ENCODE measurements at regions not wholly inside any gene's neighbourhood (a gene's known extent, or its start where the extent isn't known, plus 50 kb on each side); places are given as distances from the start of the nearest gene placed in this dataset.

- Histone ChIP-seq H3K9me3 (ENCODE audit: control insufficient read depth, low read length) (no peaks in the 10 kb centered on the region), H3K27me3 (ENCODE audit: control insufficient read depth, insufficient read depth) (no peaks in the 10 kb centered on the region), H3K4me3 (ENCODE audit: low read length) (no peak overlapping the region), H3K27ac (ENCODE audit: low read length) (no peak overlapping the region), H3K4me1 (ENCODE audit: control insufficient read depth, insufficient read depth, low read length) (no peaks in the 10 kb centered on the region)
- ATAC-seq (no peak), DNase-seq (no peak)
- intact Hi-C loops (cut with DNase I): no loop called here
- WGBS: 98% methylated on average over 3 of the region's 3 CpGs
Observed at GRCh38 chr4:4675051-4675581, 133.3 kb upstream of the STX18 start.

GRCh38 chr4:4673070-4673469 is 131.2 kb upstream of the STX18 start:
- Histone ChIP-seq H3K4me1 (ENCODE audit: control insufficient read depth, insufficient read depth, low read length) (no peaks in the 10 kb centered on the region), H3K4me3 (ENCODE audit: low read length) (no peak overlapping the region), H3K9me3 (ENCODE audit: control insufficient read depth, low read length) (no peaks in the 10 kb centered on the region), H3K27me3 (ENCODE audit: control insufficient read depth, insufficient read depth) (no peaks in the 10 kb centered on the region), H3K27ac (ENCODE audit: low read length) (no peak overlapping the region)
- peak; percentile 33 to 65 (median 45) for DNase-seq
- intact Hi-C loops (cut with DNase I): no loop called here
- peak; percentile 65 to 77 for ATAC-seq
- WGBS: 39% methylated on average over 19 of the region's 19 CpGs

- intact Hi-C loops (cut with DNase I): no loop called here
- Histone ChIP-seq H3K27me3 (ENCODE audit: control insufficient read depth, insufficient read depth) (no peaks in the 10 kb centered on the region), H3K27ac (ENCODE audit: low read length) (peak overlapping the region; percentile 31), H3K4me1 (ENCODE audit: control insufficient read depth, insufficient read depth, low read length) (peaks cover under 1% of the 10 kb centered on the region), H3K9me3 (ENCODE audit: control insufficient read depth, low read length) (no peaks in the 10 kb centered on the region), H3K4me3 (ENCODE audit: low read length) (no peak overlapping the region)
- DNase-seq (peak in 1 of 3 donors; percentile 51), ATAC-seq (peak; percentile 70 to 85)
- 49% methylated on average over 8 of the region's 8 CpGs for WGBS
Observed at GRCh38 chr4:4672402-4672801, 130.6 kb upstream of the STX18 start.

- DNase-seq: no peak
- no peak overlapping the region for H3K4me3 ChIP-seq (ENCODE audit: low read length)
- no peaks in the 10 kb centered on the region for H3K27me3 ChIP-seq (ENCODE audit: control insufficient read depth, insufficient read depth)
- intact Hi-C loops (cut with DNase I): no loop called here
- H3K4me1 ChIP-seq (ENCODE audit: control insufficient read depth, insufficient read depth, low read length): peaks cover 5% of the 10 kb centered on the region
- peak in 1 of 2 donors; percentile 18 for ATAC-seq
- H3K27ac ChIP-seq (ENCODE audit: low read length): no peak overlapping the region
- WGBS: 61% methylated on average over 5 of the region's 5 CpGs
- H3K9me3 ChIP-seq (ENCODE audit: control insufficient read depth, low read length): no peaks in the 10 kb centered on the region
Observed at GRCh38 chr4:4671774-4672349, 130.0 kb upstream of the STX18 start.

GRCh38 chr4:4670869-4671268 is 129.0 kb upstream of the STX18 start:
- no peaks in the 10 kb centered on the region for H3K27me3 ChIP-seq (ENCODE audit: control insufficient read depth, insufficient read depth)
- ATAC-seq: no peak
- no peaks in the 10 kb centered on the region for H3K9me3 ChIP-seq (ENCODE audit: control insufficient read depth, low read length)
- intact Hi-C loops (cut with DNase I): no loop called here
- H3K27ac ChIP-seq (ENCODE audit: low read length): no peak overlapping the region
- no peak for DNase-seq
- WGBS: 85% methylated on average over 5 of the region's 5 CpGs
- peaks cover 5% of the 10 kb centered on the region for H3K4me1 ChIP-seq (ENCODE audit: control insufficient read depth, insufficient read depth, low read length)
- H3K4me3 ChIP-seq (ENCODE audit: low read length): no peak overlapping the region

- Histone ChIP-seq H3K27me3 (ENCODE audit: control insufficient read depth, insufficient read depth) (no peaks in the 10 kb centered on the region), H3K4me1 (ENCODE audit: control insufficient read depth, insufficient read depth, low read length) (peaks cover 5% of the 10 kb centered on the region), H3K27ac (ENCODE audit: low read length) (no peak overlapping the region), H3K9me3 (ENCODE audit: control insufficient read depth, low read length) (no peaks in the 10 kb centered on the region), H3K4me3 (ENCODE audit: low read length) (no peak overlapping the region)
- no peak for DNase-seq
- ATAC-seq: no peak
- intact Hi-C loops (cut with DNase I): no loop called here
- 65% methylated on average over 15 of the region's 15 CpGs for WGBS
Observed at GRCh38 chr4:4668355-4669210, 126.7 kb upstream of the STX18 start.

GRCh38 chr4:4667622-4668081 is 125.8 kb upstream of the STX18 start:
- peaks cover 5% of the 10 kb centered on the region for H3K4me1 ChIP-seq (ENCODE audit: control insufficient read depth, insufficient read depth, low read length)
- H3K27ac ChIP-seq (ENCODE audit: low read length): no peak overlapping the region
- ATAC-seq (no peak), DNase-seq (no peak)
- no peaks in the 10 kb centered on the region for H3K27me3 ChIP-seq (ENCODE audit: control insufficient read depth, insufficient read depth)
- intact Hi-C loops (cut with DNase I): no loop called here
- H3K9me3 ChIP-seq (ENCODE audit: control insufficient read depth, low read length): no peaks in the 10 kb centered on the region
- 38% methylated on average over 14 of the region's 14 CpGs for WGBS
- no peak overlapping the region for H3K4me3 ChIP-seq (ENCODE audit: low read length)

- H3K4me1 ChIP-seq (ENCODE audit: control insufficient read depth, insufficient read depth, low read length): peaks cover 5% of the 10 kb centered on the region
- DNase-seq (peak in 2 of 3 donors; percentile 54 to 62), ATAC-seq (no peak)
- intact Hi-C loops (cut with DNase I): no loop called here
- no peak overlapping the region for H3K27ac ChIP-seq (ENCODE audit: low read length)
- no peak overlapping the region for H3K4me3 ChIP-seq (ENCODE audit: low read length)
- H3K9me3 ChIP-seq (ENCODE audit: control insufficient read depth, low read length): no peaks in the 10 kb centered on the region
- 38% methylated on average over 14 of the region's 14 CpGs for WGBS
- H3K27me3 ChIP-seq (ENCODE audit: control insufficient read depth, insufficient read depth): no peaks in the 10 kb centered on the region
Observed at GRCh38 chr4:4666693-4667621, 125.1 kb upstream of the STX18 start.

- intact Hi-C loops (cut with DNase I): no loop called here
- peaks cover 5% of the 10 kb centered on the region for H3K4me1 ChIP-seq (ENCODE audit: control insufficient read depth, insufficient read depth, low read length)
- WGBS: 92% methylated on average over 7 of the region's 7 CpGs
- H3K27me3 ChIP-seq (ENCODE audit: control insufficient read depth, insufficient read depth): no peaks in the 10 kb centered on the region
- ATAC-seq (no peak), DNase-seq (no peak)
- no peak overlapping the region for H3K4me3 ChIP-seq (ENCODE audit: low read length)
- H3K9me3 ChIP-seq (ENCODE audit: control insufficient read depth, low read length): no peaks in the 10 kb centered on the region
- no peak overlapping the region for H3K27ac ChIP-seq (ENCODE audit: low read length)
Observed at GRCh38 chr4:4666187-4666586, 124.3 kb upstream of the STX18 start.

- intact Hi-C loops (cut with DNase I): no loop called here
- Histone ChIP-seq H3K27me3 (ENCODE audit: control insufficient read depth, insufficient read depth) (no peaks in the 10 kb centered on the region), H3K4me1 (ENCODE audit: control insufficient read depth, insufficient read depth, low read length) (peaks cover 5% of the 10 kb centered on the region), H3K9me3 (ENCODE audit: control insufficient read depth, low read length) (no peaks in the 10 kb centered on the region), H3K4me3 (ENCODE audit: low read length) (no peak overlapping the region), H3K27ac (ENCODE audit: low read length) (no peak overlapping the region)
- DNase-seq: no peak
- no peak for ATAC-seq
- WGBS: 96% methylated on average over 5 of the region's 5 CpGs
Observed at GRCh38 chr4:4664234-4664633, 122.4 kb upstream of the STX18 start.

All from right cardiac atrium (tissue), 5 donors.